Right lobe of liver (tissue), 6 donors: ENCODE measurements at regions not wholly inside any gene's neighbourhood (a gene's known extent, or its start where the extent isn't known, plus 50 kb on each side); places are given as distances from the start of the nearest gene placed in this dataset.

Source experiments
- ATAC-seq, 4 donors: fragments of 200-7000 bp; cut with Tn5 transposase; one replicate each; pipeline ENCODE4 v1.9.1; 2020; ENCODE audit warnings: mild to moderate bottlenecking in 4 of 4, moderate library complexity in 4 of 4
- DNase-seq, 3 donors: peaks; one replicate each; pipeline ENCODE4 v3.0.0-alpha.2; 2020
- H3K27ac ChIP-seq, 3 donors: fragments of 200-600 bp; one replicate each; pipeline ENCODE4 v1.8.0; 2022
- H3K27me3 ChIP-seq, 2 donors: fragments of 200-600 bp; one replicate each; pipeline ENCODE4 v1.8.0; 2022
- H3K36me3 ChIP-seq, 4 donors: fragments of 200-600 bp; sonication (generic) in 1 of 4; one replicate each; pipeline versions ENCODE4 v1.5.1 to v1.8.0; 2017 to 2022; ENCODE audit warnings: control low read depth in 1 of 4
- H3K4me1 ChIP-seq, 4 donors: fragments of 200-600 bp; sonication (generic) in 1 of 4; one replicate each; pipeline versions ENCODE4 v1.5.1 to v1.8.0; 2017 to 2022; ENCODE audit warnings: control low read depth in 1 of 4
- H3K4me3 ChIP-seq, 3 donors: fragments of 200-600 bp; one replicate each; pipeline ENCODE4 v1.8.0; 2022
- H3K9me3 ChIP-seq, 4 donors: fragments of 200-600 bp; sonication (generic) in 1 of 4; one replicate each; pipeline versions ENCODE4 v1.5.1 to v1.8.0; 2017 to 2022; ENCODE audit warnings: control low read depth in 1 of 4
- POLR2A ChIP-seq: fragments of 450-650 bp; IDR thresholded peaks from one replicate; pipeline ENCODE4 v1.6.1; 2017; ENCODE audit warnings: antibody characterized with exemption, mild to moderate bottlenecking
- WGBS: methylation state at CpG from one replicate; pipeline ENCODE4 v1.1.6; 2018; ENCODE audit warnings: low coverage, low lambda C conversion rate; ENCODE audit not compliant: insufficient coverage; ENCODE audit errors: missing lambda C conversion rate; 5-methylcytosine and 5-hydroxymethylcytosine counted together
- intact Hi-C, 2 donors: fragments of 100-400 bp; cut with DNase I; formaldehyde crosslinking; loops; one replicate each; pipeline versions ENCODE4 v1.11.2 to v1.14.1; 2022
- TF ChIP-seq, protein P1 (sequence below), 4 donors: fragments of 200-600 bp in 3 of 4; fragments of 450-650 bp in 1 of 4; IDR thresholded peaks; one replicate each; pipeline versions ENCODE4 v1.5.1 to v1.8.0; 2016 to 2022; ENCODE audit warnings: antibody characterized with exemption in 4 of 4, mild to moderate bottlenecking in 2 of 4
- donor health status: DM: no; HTN: yes; CAD: no.
- donor health status: DM: no; HTN: no; CAD: no.
- donor health status: DM: no; HTN: no; CAD: no.
- donor health status: DM: no; HTN: yes; CAD: no.
- donor health status: DM: no; HTN: yes; CAD: no.

DNA sequence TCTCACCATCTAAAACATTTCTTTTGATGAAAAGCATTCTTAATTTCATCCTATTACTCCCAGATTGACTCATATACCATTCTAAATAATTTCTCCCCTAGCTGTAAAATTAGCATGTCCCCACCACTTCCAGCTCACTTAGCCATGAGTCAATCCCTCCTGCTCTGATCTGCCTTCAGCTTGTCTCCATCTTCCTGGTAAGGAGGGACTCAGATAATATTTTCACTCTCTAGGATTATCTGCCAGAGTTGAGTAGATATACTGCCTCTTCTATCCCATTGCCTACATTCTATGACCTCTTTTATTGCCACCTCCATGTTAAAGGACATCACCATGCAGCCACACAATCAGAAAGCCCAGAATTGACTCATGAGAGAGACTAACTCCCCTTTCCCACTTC lies 348.8 kb upstream of the POU3F2 start:
- intact Hi-C loops = no loop called here
- TF ChIP-seq, protein P1, sequence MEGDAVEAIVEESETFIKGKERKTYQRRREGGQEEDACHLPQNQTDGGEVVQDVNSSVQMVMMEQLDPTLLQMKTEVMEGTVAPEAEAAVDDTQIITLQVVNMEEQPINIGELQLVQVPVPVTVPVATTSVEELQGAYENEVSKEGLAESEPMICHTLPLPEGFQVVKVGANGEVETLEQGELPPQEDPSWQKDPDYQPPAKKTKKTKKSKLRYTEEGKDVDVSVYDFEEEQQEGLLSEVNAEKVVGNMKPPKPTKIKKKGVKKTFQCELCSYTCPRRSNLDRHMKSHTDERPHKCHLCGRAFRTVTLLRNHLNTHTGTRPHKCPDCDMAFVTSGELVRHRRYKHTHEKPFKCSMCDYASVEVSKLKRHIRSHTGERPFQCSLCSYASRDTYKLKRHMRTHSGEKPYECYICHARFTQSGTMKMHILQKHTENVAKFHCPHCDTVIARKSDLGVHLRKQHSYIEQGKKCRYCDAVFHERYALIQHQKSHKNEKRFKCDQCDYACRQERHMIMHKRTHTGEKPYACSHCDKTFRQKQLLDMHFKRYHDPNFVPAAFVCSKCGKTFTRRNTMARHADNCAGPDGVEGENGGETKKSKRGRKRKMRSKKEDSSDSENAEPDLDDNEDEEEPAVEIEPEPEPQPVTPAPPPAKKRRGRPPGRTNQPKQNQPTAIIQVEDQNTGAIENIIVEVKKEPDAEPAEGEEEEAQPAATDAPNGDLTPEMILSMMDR (IDR thresholded peaks at IDR 0.05) = no peak
- TF ChIP-seq POLR2A = no peak
- ATAC-seq = no peak
- H3K27me3 ChIP-seq = no peaks in the 10 kb centered on the region
- H3K9me3 ChIP-seq = no peaks in the 10 kb centered on the region
- no peak for DNase-seq
- no peaks in the 10 kb centered on the region for H3K36me3 ChIP-seq
- no peaks in the 10 kb centered on the region for H3K4me1 ChIP-seq
- H3K4me3 ChIP-seq = no peak overlapping the region
- no peak overlapping the region for H3K27ac ChIP-seq

DNA sequence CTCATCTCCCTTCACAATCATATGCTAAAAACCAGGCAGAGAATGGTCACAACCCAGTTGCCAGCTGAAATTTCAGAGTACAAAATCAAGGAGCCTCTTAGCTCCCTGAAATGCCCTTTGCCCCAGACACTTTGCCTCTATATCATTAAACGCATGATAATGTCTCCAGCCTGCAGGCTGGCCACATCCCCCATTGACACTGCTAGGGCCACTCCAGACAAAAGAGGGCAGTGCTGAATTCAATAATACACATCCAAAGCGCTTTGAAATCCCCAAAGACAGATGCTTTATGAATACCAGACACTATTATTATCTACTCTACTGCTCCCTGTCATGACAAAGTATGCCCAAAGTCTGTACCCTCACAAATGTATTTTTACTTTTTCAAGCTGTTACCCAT lies 348.3 kb upstream of the POU3F2 start:
- no peak for DNase-seq
- intact Hi-C loops = no loop called here

DNA sequence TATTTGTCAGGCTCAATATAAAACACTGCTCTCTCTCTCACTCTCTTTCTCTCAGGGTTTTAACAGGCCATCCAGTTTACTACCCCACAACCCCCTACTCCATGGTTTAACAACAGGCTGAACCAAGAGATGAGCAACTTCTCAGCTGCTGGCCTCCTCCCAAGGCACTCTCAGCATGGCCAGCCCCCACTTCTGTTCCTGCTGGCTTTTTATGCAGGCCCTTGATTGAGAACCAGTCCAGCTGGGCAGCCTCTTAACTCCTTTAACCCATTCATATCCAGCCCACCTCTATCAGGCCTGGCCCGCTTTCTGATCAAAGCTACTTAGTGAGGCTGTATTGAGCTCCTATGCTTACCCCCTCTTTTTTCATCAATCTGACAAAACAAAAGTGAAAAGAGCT lies 346.8 kb upstream of the POU3F2 start:
- no peaks in the 10 kb centered on the region for H3K27me3 ChIP-seq
- 25% methylated on average over 1 of the region's 1 CpG for WGBS
- DNase-seq (no peak), ATAC-seq (no peak)
- no peaks in the 10 kb centered on the region for H3K4me1 ChIP-seq
- no peaks in the 10 kb centered on the region for H3K36me3 ChIP-seq
- no peak for TF ChIP-seq POLR2A
- TF ChIP-seq, protein P1 (IDR thresholded peaks at IDR 0.05) = no peak
- H3K9me3 ChIP-seq = no peaks in the 10 kb centered on the region
- no peak overlapping the region for H3K4me3 ChIP-seq
- H3K27ac ChIP-seq = no peak overlapping the region
- intact Hi-C loops = no loop called here

More for the DNA sequence above, 348.3 kb upstream of the POU3F2 start:
- no peak for TF ChIP-seq POLR2A
- TF ChIP-seq, protein P1 (IDR thresholded peaks at IDR 0.05) = no peak
- Histone ChIP-seq H3K27me3 (no peaks in the 10 kb centered on the region), H3K4me1 (no peaks in the 10 kb centered on the region), H3K4me3 (no peak overlapping the region), H3K27ac (no peak overlapping the region), H3K9me3 (no peaks in the 10 kb centered on the region), H3K36me3 (no peaks in the 10 kb centered on the region)
- 21% methylated on average over 2 of the region's 2 CpGs for WGBS
- ATAC-seq = no peak

DNA sequence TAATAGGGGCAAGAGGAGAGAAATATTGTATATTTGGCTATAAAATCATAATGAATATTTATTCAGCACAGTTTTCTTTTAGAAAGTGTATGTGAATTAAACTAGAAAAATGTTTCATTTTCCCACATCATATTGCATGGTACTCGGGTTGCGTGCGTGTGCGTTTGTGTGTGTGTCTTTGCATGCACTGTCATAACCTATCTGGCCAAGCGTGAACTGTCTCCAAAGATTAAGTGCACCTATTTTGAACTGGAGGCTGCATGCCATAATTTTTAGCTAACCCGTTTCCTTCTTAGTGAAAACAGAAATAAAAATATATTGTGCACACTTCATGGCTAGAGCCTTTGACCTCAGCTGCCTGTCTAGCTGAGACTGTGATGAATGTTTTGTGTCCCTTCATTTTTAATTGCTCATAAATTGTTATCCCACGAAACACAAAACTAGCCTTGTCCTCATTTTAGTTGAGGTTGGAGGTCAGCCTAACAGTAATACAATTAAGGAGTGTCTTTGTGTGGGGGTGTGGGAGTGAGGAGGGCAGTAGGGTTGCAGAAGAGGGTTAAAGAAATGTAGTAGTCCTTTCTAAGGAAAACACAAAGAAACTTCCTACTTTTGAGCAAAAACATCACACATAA lies 336.1 kb upstream of the POU3F2 start:
- Histone ChIP-seq H3K4me1 (no peaks in the 10 kb centered on the region), H3K9me3 (no peaks in the 10 kb centered on the region), H3K27me3 (no peaks in the 10 kb centered on the region), H3K36me3 (no peaks in the 10 kb centered on the region), H3K4me3 (no peak overlapping the region), H3K27ac (no peak overlapping the region)
- intact Hi-C loops = no loop called here
- no peak for ATAC-seq
- TF ChIP-seq, protein P1 (IDR thresholded peaks at IDR 0.05) = no peak
- no peak for TF ChIP-seq POLR2A
- WGBS = 57% methylated on average over 7 of the region's 7 CpGs
- no peak for DNase-seq

DNA sequence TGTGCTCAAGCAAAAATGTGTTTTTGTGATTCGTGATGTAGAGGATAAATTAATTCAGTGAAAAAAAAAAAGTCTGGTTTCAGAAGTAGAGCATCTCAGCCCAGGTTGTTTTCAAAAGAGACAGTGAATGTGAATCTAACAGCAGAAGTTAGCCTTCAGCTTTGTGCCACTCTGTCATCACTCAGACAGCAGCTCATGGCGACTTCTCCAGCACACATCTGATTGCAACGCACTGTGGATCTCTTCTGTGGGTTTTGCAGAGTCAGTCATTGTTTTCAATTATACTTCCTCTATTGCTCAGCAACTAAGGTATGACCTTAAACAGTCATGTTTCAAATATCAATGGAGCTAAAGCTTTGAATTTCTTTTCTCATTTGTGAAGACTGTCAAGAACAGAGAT lies 335.5 kb upstream of the POU3F2 start:
- Histone ChIP-seq H3K36me3 (no peaks in the 10 kb centered on the region), H3K4me1 (no peaks in the 10 kb centered on the region), H3K27ac (no peak overlapping the region), H3K27me3 (no peaks in the 10 kb centered on the region), H3K4me3 (no peak overlapping the region), H3K9me3 (no peaks in the 10 kb centered on the region)
- WGBS = 19% methylated on average over 3 of the region's 3 CpGs
- intact Hi-C loops = no loop called here
- no peak for TF ChIP-seq POLR2A
- TF ChIP-seq, protein P1 (IDR thresholded peaks at IDR 0.05) = no peak
- DNase-seq (no peak), ATAC-seq (no peak)
